ENCODE measurements at regions not wholly inside any gene's neighbourhood (a gene's known extent, or its start where the extent isn't known, plus 50 kb on each side); places are given as distances from the start of the nearest gene placed in this dataset.

DNA sequence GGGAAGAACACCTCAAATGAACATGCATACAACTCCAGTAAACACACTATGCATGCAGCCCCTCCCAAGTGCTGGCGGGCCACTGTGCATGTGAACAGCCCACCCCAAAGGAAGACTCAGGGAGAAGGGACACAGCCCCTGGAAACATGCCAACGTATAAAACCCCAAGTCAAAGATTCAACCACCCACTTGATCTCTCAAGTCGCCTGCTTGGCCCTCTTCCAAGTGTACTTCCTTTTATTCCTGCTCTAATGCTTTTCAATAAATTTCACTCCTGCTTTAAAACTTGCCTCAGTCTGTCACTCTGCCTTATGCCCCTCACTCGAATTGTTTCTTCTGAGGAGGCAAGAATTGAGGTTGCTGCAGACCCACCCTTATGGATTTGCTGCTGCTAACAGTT lies 139.1 kb downstream of the C1D start:
- WGBS, 4 donors: 38 to 41% (median 39%) methylated on average over 4 of the region's 4 CpGs
- intact Hi-C loops (cut with DNase I): no loop called here

GRCh38 chr2:67927501-67927900 lies 135.3 kb downstream of the C1D start:
- Histone ChIP-seq H3K36me3 (replicated peaks in 1 of 2) (no peaks in the 10 kb centered on the region), H3K9me3 (replicated peaks in 1 of 3) (no peaks in the 10 kb centered on the region), H3K27me3 (no peaks in the 10 kb centered on the region), H3K4me3 (no peak overlapping the region), H3K27ac (no peak overlapping the region), H3K4me1 (replicated peaks in 1 of 2) (no peaks in the 10 kb centered on the region)
- TF ChIP-seq POLR2A (IDR thresholded peaks at IDR 0.05): no peak
- TF ChIP-seq, protein P1, sequence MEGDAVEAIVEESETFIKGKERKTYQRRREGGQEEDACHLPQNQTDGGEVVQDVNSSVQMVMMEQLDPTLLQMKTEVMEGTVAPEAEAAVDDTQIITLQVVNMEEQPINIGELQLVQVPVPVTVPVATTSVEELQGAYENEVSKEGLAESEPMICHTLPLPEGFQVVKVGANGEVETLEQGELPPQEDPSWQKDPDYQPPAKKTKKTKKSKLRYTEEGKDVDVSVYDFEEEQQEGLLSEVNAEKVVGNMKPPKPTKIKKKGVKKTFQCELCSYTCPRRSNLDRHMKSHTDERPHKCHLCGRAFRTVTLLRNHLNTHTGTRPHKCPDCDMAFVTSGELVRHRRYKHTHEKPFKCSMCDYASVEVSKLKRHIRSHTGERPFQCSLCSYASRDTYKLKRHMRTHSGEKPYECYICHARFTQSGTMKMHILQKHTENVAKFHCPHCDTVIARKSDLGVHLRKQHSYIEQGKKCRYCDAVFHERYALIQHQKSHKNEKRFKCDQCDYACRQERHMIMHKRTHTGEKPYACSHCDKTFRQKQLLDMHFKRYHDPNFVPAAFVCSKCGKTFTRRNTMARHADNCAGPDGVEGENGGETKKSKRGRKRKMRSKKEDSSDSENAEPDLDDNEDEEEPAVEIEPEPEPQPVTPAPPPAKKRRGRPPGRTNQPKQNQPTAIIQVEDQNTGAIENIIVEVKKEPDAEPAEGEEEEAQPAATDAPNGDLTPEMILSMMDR (IDR thresholded peaks at IDR 0.05): no peak
- intact Hi-C loops (cut with DNase I): no loop called here
- WGBS, 4 donors: 55 to 64% (median 59%) methylated on average over 3 of the region's 3 CpGs
- no peak for DNase-seq

More for the DNA sequence above, 139.1 kb downstream of the C1D start:
- Histone ChIP-seq H3K36me3 (replicated peaks in 1 of 2) (no peaks in the 10 kb centered on the region), H3K27me3 (no peaks in the 10 kb centered on the region), H3K4me1 (replicated peaks in 1 of 2) (no peaks in the 10 kb centered on the region), H3K9me3 (replicated peaks in 1 of 3) (no peaks in the 10 kb centered on the region), H3K27ac (no peak overlapping the region), H3K4me3 (no peak overlapping the region)
- TF ChIP-seq POLR2A (IDR thresholded peaks at IDR 0.05): no peak
- peak in 4 of 7 donors; percentile 9 to 23 (median 15) for DNase-seq

DNA sequence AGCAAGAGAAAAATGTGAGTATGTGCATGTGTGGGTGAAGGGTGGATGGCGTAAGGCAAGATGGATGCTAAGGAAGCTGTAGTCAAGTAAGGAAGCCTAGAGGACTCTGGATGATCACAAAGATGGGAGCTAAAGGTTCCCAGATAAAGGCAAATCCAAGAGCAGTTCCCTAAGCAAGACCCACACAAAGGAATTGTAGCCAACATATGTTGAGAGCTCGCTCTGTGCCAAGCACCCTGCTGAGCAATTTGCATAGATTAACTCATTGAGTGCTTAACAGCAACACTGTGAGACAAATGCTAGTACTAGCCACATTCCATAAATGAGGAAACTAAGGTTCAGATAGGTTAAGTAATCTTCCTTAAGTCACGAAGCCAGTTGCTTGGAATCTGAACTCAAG lies 132.6 kb downstream of the C1D start:
- H3K27me3 ChIP-seq: no peaks in the 10 kb centered on the region
- no peak overlapping the region for H3K4me3 ChIP-seq
- no peak for DNase-seq
- 61 to 79% (median 67%) methylated on average over 3 of the region's 3 CpGs for WGBS, 4 donors
- no peak for TF ChIP-seq POLR2A (IDR thresholded peaks at IDR 0.05)
- TF ChIP-seq, protein P1 (IDR thresholded peaks at IDR 0.05): no peak
- no peaks in the 10 kb centered on the region for H3K36me3 ChIP-seq (replicated peaks in 1 of 2)
- H3K4me1 ChIP-seq (replicated peaks in 1 of 2): no peaks in the 10 kb centered on the region
- intact Hi-C loops (cut with DNase I): no loop called here
- H3K27ac ChIP-seq: no peak overlapping the region
- no peaks in the 10 kb centered on the region for H3K9me3 ChIP-seq (replicated peaks in 1 of 3)

GRCh38 chr2:67936969-67937368 lies 125.8 kb downstream of the C1D start:
- Histone ChIP-seq H3K4me3 (no peak overlapping the region), H3K36me3 (replicated peaks in 1 of 2) (no peaks in the 10 kb centered on the region), H3K9me3 (replicated peaks in 1 of 3) (no peaks in the 10 kb centered on the region), H3K4me1 (replicated peaks in 1 of 2) (no peaks in the 10 kb centered on the region), H3K27ac (no peak overlapping the region), H3K27me3 (no peaks in the 10 kb centered on the region)
- TF ChIP-seq, protein P1 (IDR thresholded peaks at IDR 0.05): no peak
- TF ChIP-seq POLR2A (IDR thresholded peaks at IDR 0.05): no peak
- intact Hi-C loops (cut with DNase I): no loop called here
- no peak for DNase-seq
- 88 to 97% (median 95%) methylated on average over 3 of the region's 3 CpGs for WGBS, 4 donors

DNA sequence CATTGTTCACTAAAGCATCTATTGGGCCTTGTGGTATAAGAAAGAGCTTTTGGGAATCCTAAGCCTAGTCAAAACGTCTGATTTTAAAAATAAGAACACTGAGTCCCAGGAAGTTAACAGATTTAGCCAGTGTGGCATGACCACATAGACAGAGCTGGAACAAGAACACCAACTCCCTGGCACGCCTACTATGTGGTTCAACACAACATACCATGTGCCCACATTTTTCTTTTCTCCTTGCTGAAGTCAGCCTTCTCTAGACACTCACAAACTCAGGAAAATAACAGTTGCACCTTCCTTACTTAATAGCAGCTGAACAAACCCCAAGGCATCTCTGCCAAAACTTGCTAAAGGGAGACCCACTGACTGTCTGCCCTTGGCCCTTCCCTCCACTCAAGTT lies 124.8 kb downstream of the C1D start:
- no peak overlapping the region for H3K27ac ChIP-seq
- DNase-seq: no peak
- H3K9me3 ChIP-seq (replicated peaks in 1 of 3): no peaks in the 10 kb centered on the region
- no peaks in the 10 kb centered on the region for H3K36me3 ChIP-seq (replicated peaks in 1 of 2)
- H3K27me3 ChIP-seq: no peaks in the 10 kb centered on the region
- intact Hi-C loops (cut with DNase I): no loop called here
- TF ChIP-seq POLR2A (IDR thresholded peaks at IDR 0.05): no peak
- TF ChIP-seq, protein P1 (IDR thresholded peaks at IDR 0.05): no peak
- WGBS, 4 donors: 55 to 70% (median 64%) methylated on average over 2 of the region's 2 CpGs
- H3K4me3 ChIP-seq: no peak overlapping the region
- no peaks in the 10 kb centered on the region for H3K4me1 ChIP-seq (replicated peaks in 1 of 2)

All from adrenal gland (tissue), 9 donors.